Fibroblast of mammary gland (primary cell): ENCODE measurements at regions not wholly inside any gene's neighbourhood (a gene's known extent, or its start where the extent isn't known, plus 50 kb on each side); places are given as distances from the start of the nearest gene placed in this dataset.

Experiments
- DNase-seq: peaks from one replicate; pipeline ENCODE4 v3.0.0-alpha.2; 2010; ENCODE audit warnings: low read depth
- H3K4me3 ChIP-seq: 2 replicates; pipeline ENCODE4 v1.5.1; 2011; ENCODE audit warnings: low read depth, mild to moderate bottlenecking, low read length, moderate library complexity; ENCODE audit not compliant: control insufficient read depth
- TF ChIP-seq, protein P1 (sequence below): conservative IDR thresholded peaks from 2 replicates; pipeline ENCODE4 v1.5.1; 2011; ENCODE audit warnings: low read depth, low read length, inconsistent platforms; ENCODE audit not compliant: control insufficient read depth, insufficient read depth

DNA sequence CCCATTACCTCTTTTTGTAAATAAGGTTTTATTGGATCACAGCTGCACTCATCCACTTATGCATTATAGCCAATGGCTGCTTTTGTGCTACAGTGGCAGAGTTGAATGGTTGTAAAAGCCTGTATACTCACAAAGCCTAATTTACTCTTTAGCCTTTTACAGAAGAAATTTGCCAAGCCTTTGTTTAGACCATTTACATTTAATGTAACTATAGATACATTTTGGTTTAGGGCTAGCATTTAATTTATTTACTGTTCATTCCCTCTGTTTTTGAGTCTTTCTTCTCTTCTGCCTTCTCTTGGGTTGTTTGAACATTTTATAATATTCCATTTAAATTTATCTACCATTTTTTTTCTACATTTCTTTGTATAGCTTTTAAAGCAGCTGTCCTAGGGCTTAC is 217.1 kb upstream of the AMIGO2 start:
- no peak for DNase-seq
- H3K4me3 ChIP-seq, result no peak overlapping the region
- TF ChIP-seq, protein P1, sequence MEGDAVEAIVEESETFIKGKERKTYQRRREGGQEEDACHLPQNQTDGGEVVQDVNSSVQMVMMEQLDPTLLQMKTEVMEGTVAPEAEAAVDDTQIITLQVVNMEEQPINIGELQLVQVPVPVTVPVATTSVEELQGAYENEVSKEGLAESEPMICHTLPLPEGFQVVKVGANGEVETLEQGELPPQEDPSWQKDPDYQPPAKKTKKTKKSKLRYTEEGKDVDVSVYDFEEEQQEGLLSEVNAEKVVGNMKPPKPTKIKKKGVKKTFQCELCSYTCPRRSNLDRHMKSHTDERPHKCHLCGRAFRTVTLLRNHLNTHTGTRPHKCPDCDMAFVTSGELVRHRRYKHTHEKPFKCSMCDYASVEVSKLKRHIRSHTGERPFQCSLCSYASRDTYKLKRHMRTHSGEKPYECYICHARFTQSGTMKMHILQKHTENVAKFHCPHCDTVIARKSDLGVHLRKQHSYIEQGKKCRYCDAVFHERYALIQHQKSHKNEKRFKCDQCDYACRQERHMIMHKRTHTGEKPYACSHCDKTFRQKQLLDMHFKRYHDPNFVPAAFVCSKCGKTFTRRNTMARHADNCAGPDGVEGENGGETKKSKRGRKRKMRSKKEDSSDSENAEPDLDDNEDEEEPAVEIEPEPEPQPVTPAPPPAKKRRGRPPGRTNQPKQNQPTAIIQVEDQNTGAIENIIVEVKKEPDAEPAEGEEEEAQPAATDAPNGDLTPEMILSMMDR, result no peak

DNA sequence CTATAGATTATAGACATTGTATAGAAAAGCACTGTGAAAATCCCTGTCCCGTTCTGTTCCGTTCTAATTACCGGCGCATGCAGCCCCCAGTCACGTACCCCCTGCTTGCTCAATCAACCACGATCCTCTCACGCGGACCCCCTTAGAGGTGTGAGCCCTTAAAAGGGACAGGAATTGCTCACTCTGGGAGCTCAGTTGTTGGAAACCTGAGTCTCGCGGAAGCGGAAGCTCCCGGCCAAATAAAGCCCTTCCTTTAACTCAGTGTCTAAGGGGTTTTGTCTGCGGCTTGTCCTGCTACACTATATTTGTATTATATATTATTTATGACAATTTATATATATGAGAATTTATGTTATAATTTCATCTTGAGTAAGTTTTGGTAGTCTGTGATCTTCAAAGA is 213.6 kb upstream of the AMIGO2 start:
- TF ChIP-seq, protein P1, result no peak
- H3K4me3 ChIP-seq, result no peak overlapping the region
- DNase-seq, result no peak

DNA sequence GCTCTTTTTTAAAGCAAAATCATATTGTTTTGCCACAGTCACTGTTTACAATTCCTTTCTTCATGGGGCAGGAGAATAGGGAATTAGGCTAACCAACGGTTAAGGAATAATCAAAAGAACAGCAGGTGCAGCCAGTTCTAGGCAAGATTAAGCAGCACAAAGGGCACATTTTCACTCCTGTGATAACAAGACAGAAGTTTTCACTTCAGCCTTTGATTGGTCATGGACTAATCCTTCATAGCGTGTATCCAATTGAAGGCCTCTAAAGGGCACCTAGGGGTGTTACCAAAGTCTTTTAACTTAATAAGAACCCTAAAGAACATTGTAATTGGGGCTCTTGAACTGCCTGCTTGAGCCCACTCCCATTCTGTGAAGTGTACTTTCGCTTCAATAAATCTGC is 206.9 kb upstream of the AMIGO2 start:
- TF ChIP-seq, protein P1, result no peak
- no peak overlapping the region for H3K4me3 ChIP-seq
- DNase-seq, result no peak
